Ectodermal cell (in vitro differentiated cells): ENCODE measurements at regions not wholly inside any gene's neighbourhood (a gene's known extent, or its start where the extent isn't known, plus 50 kb on each side); places are given as distances from the start of the nearest gene placed in this dataset.

Experiments used
- H3K27ac ChIP-seq: 2 replicates; pipeline ENCODE4 v1.7.0; 2013; ENCODE audit warnings: mild to moderate bottlenecking, low read depth, low read length; ENCODE audit not compliant: insufficient read depth, poor library complexity, severe bottlenecking
- H3K27me3 ChIP-seq: 2 replicates; pipeline ENCODE4 v1.7.0; 2013; ENCODE audit warnings: mild to moderate bottlenecking, low read length; ENCODE audit not compliant: insufficient read depth, control insufficient read depth, poor library complexity, severe bottlenecking
- H3K36me3 ChIP-seq: one replicate; pipeline ENCODE4 v1.7.0; 2013; ENCODE audit warnings: low read length; ENCODE audit not compliant: control insufficient read depth, insufficient read depth
- H3K4me1 ChIP-seq: one replicate; pipeline ENCODE4 v1.7.0; 2013; ENCODE audit warnings: low read length; ENCODE audit not compliant: control insufficient read depth, insufficient read depth
- H3K4me3 ChIP-seq: 2 replicates; pipeline ENCODE4 v1.7.0; 2013; ENCODE audit warnings: low read depth, low read length, control low read depth; ENCODE audit not compliant: insufficient read depth
- H3K9me3 ChIP-seq: 2 replicates; pipeline ENCODE4 v1.7.0; 2013; ENCODE audit warnings: mild to moderate bottlenecking, low read length, moderate library complexity; ENCODE audit not compliant: control insufficient read depth
- WGBS, 2 experiments: methylation state at CpG; one replicate each; pipeline ENCODE4 v1.1.7; 2013; ENCODE audit warnings: missing lambda C conversion rate in 2 of 2; 5-methylcytosine and 5-hydroxymethylcytosine counted together

GRCh38 chr15:62431008-62431797, 266.1 kb upstream of the C2CD4B start:
- 93 to 94% methylated on average over 4 to 5 of the region's 6 CpGs for WGBS, 2 experiments
- H3K27ac ChIP-seq = no peak overlapping the region
- no peaks in the 10 kb centered on the region for H3K27me3 ChIP-seq
- H3K36me3 ChIP-seq = no peaks in the 10 kb centered on the region
- H3K9me3 ChIP-seq = no peaks in the 10 kb centered on the region
- no peaks in the 10 kb centered on the region for H3K4me1 ChIP-seq
- no peak overlapping the region for H3K4me3 ChIP-seq

GRCh38 chr15:62431817-62432216, 266.7 kb upstream of the C2CD4B start:
- H3K27me3 ChIP-seq = no peaks in the 10 kb centered on the region
- no peaks in the 10 kb centered on the region for H3K9me3 ChIP-seq
- H3K4me1 ChIP-seq = no peaks in the 10 kb centered on the region
- H3K36me3 ChIP-seq = no peaks in the 10 kb centered on the region
- no peak overlapping the region for H3K4me3 ChIP-seq
- WGBS, 2 experiments = 96% methylated on average over 4 to 5 of the region's 5 CpGs
- no peak overlapping the region for H3K27ac ChIP-seq

- Histone ChIP-seq H3K4me3 (no peak overlapping the region), H3K27me3 (no peaks in the 10 kb centered on the region), H3K27ac (no peak overlapping the region), H3K36me3 (no peaks in the 10 kb centered on the region), H3K4me1 (no peaks in the 10 kb centered on the region), H3K9me3 (no peaks in the 10 kb centered on the region)
- WGBS, 2 experiments = 92 to 96% methylated on average over 5 of the region's 5 CpGs
These were observed 267.8 kb upstream of the C2CD4B start for GRCh38 chr15:62432702-62433398.

GRCh38 chr15:62436235-62436634, 271.1 kb upstream of the C2CD4B start:
- WGBS, 2 experiments = 92 to 93% methylated on average over 4 of the region's 4 CpGs
- H3K27ac ChIP-seq = no peak overlapping the region
- no peak overlapping the region for H3K4me3 ChIP-seq
- no peaks in the 10 kb centered on the region for H3K4me1 ChIP-seq
- H3K9me3 ChIP-seq = no peaks in the 10 kb centered on the region
- no peaks in the 10 kb centered on the region for H3K36me3 ChIP-seq
- no peaks in the 10 kb centered on the region for H3K27me3 ChIP-seq

- WGBS, 2 experiments = 90 to 93% methylated on average over 2 of the region's 2 CpGs
- Histone ChIP-seq H3K36me3 (no peaks in the 10 kb centered on the region), H3K27ac (no peak overlapping the region), H3K27me3 (no peaks in the 10 kb centered on the region), H3K4me3 (no peak overlapping the region), H3K9me3 (no peaks in the 10 kb centered on the region), H3K4me1 (no peaks in the 10 kb centered on the region)
These were observed 272.7 kb upstream of the C2CD4B start for GRCh38 chr15:62437753-62438152.

GRCh38 chr15:62439543-62440016, 274.5 kb upstream of the C2CD4B start:
- no peak overlapping the region for H3K27ac ChIP-seq
- H3K36me3 ChIP-seq = no peaks in the 10 kb centered on the region
- no peak overlapping the region for H3K4me3 ChIP-seq
- H3K4me1 ChIP-seq = no peaks in the 10 kb centered on the region
- H3K27me3 ChIP-seq = no peaks in the 10 kb centered on the region
- no peaks in the 10 kb centered on the region for H3K9me3 ChIP-seq
- WGBS, 2 experiments = 92 to 93% methylated on average over 5 of the region's 5 CpGs

GRCh38 chr15:62440362-62441105, 275.4 kb upstream of the C2CD4B start:
- H3K27me3 ChIP-seq = no peaks in the 10 kb centered on the region
- H3K36me3 ChIP-seq = no peaks in the 10 kb centered on the region
- no peak overlapping the region for H3K4me3 ChIP-seq
- H3K9me3 ChIP-seq = no peaks in the 10 kb centered on the region
- H3K4me1 ChIP-seq = no peaks in the 10 kb centered on the region
- no peak overlapping the region for H3K27ac ChIP-seq
- WGBS, 2 experiments = 92 to 94% methylated on average over 11 of the region's 11 CpGs

- H3K27ac ChIP-seq = no peak overlapping the region
- no peaks in the 10 kb centered on the region for H3K36me3 ChIP-seq
- H3K9me3 ChIP-seq = no peaks in the 10 kb centered on the region
- H3K4me1 ChIP-seq = peaks cover 4% of the 10 kb centered on the region
- WGBS, 2 experiments = 94 to 95% methylated on average over 7 to 8 of the region's 8 CpGs
- H3K27me3 ChIP-seq = no peaks in the 10 kb centered on the region
- H3K4me3 ChIP-seq = no peak overlapping the region
These were observed 279.3 kb upstream of the C2CD4B start for GRCh38 chr15:62444104-62445022.

- Histone ChIP-seq H3K27me3 (no peaks in the 10 kb centered on the region), H3K4me1 (peaks cover 4% of the 10 kb centered on the region), H3K27ac (no peak overlapping the region), H3K9me3 (no peaks in the 10 kb centered on the region), H3K4me3 (no peak overlapping the region), H3K36me3 (no peaks in the 10 kb centered on the region)
- WGBS, 2 experiments = 95 to 100% methylated on average over 1 of the region's 2 CpGs
These were observed 280.2 kb upstream of the C2CD4B start for GRCh38 chr15:62445244-62445643.
